Kidney (tissue), 13 donors: ENCODE measurements at regions not wholly inside any gene's neighbourhood (a gene's known extent, or its start where the extent isn't known, plus 50 kb on each side); places are given as distances from the start of the nearest gene placed in this dataset.
A peak's percentile ranks its signal among the peaks of the same experiment; 100 is the strongest.

Source experiments
- DNase-seq, 5 donors: peaks; one replicate each; pipeline ENCODE4 v3.0.0-alpha.2; 2013 to 2020
- FAIRE-seq: peaks from 2 replicates; lab custom pipeline; 2012; peaks lifted over from hg19 to GRCh38; lab: Jason Lieb, UNC
- H3K27ac ChIP-seq, 2 donors: one replicate each; pipeline ENCODE4 v1.7.0; 2013; ENCODE audit warnings: low read depth in 2 of 2, low read length in 2 of 2, inconsistent platforms in 1 of 2
- H3K27me3 ChIP-seq: one replicate; pipeline ENCODE4 v1.7.1; 2013; ENCODE audit warnings: low read length, inconsistent platforms; ENCODE audit not compliant: control insufficient read depth, insufficient read depth
- H3K36me3 ChIP-seq, 3 donors: one replicate each; pipeline versions ENCODE4 v1.7.0 to v1.7.1; 2013; ENCODE audit warnings: low read length in 3 of 3, control low read depth in 1 of 3, inconsistent platforms in 1 of 3; ENCODE audit not compliant: insufficient read depth in 3 of 3, control insufficient read depth in 2 of 3
- H3K4me1 ChIP-seq, 3 donors: one replicate each; pipeline versions ENCODE4 v1.7.0 to v1.7.1; 2013; ENCODE audit warnings: low read length in 3 of 3, inconsistent platforms in 1 of 3, low read depth in 1 of 3; ENCODE audit not compliant: control insufficient read depth in 2 of 3, insufficient read depth in 2 of 3
- H3K4me3 ChIP-seq, 3 donors: one replicate each; pipeline versions ENCODE4 v1.7.0 to v1.8.1; 2013; ENCODE audit warnings: low read length in 3 of 3, control low read depth in 1 of 3, inconsistent platforms in 1 of 3
- H3K9ac ChIP-seq, 3 donors: one replicate each; pipeline versions ENCODE4 v1.7.0 to v1.7.1; 2013; ENCODE audit warnings: low read length in 3 of 3, control low read depth in 1 of 3, inconsistent platforms in 1 of 3
- H3K9me3 ChIP-seq, 3 donors: one replicate each; pipeline versions ENCODE4 v1.7.0 to v1.7.1; 2013; ENCODE audit warnings: low read length in 3 of 3, control low read depth in 1 of 3, inconsistent platforms in 1 of 3; ENCODE audit not compliant: control insufficient read depth in 2 of 3, insufficient read depth in 1 of 3
- CTCF ChIP-seq: IDR thresholded peaks from 3 replicates; pipeline ENCODE4 v1.5.1; 2012; ENCODE audit warnings: mild to moderate bottlenecking, moderate library complexity, borderline replicate concordance; ENCODE audit not compliant: insufficient read depth; ENCODE audit errors: extremely low read depth
- intact Hi-C: fragments of 100-400 bp; cut with DNase I; formaldehyde crosslinking; loops from one replicate; pipeline ENCODE4 v1.11.1; 2022
- donor health status: control.
- donor health status: control.
- donor health status: control.
- donor health status: control.
- donor health status: control.
- donor health status: DM: yes; HTN: yes; CAD: no.
- donor health status: Normal renal cell carcinoma (clear cell type).

- no peak overlapping the region for H3K4me3 ChIP-seq
- DNase-seq (no peak), FAIRE-seq (no peak)
- TF ChIP-seq CTCF = no peak
- H3K4me1 ChIP-seq = no peaks in the 10 kb centered on the region
- no peak overlapping the region for H3K27ac ChIP-seq
- H3K27me3 ChIP-seq = no peaks in the 10 kb centered on the region
- H3K36me3 ChIP-seq = no peaks in the 10 kb centered on the region
- intact Hi-C loops = no loop called here
- no peaks in the 10 kb centered on the region for H3K9me3 ChIP-seq
- H3K9ac ChIP-seq = no peak overlapping the region
These were observed 517.3 kb upstream of the RORB start for GRCh38 chr9:73979894-73980264.

DNA sequence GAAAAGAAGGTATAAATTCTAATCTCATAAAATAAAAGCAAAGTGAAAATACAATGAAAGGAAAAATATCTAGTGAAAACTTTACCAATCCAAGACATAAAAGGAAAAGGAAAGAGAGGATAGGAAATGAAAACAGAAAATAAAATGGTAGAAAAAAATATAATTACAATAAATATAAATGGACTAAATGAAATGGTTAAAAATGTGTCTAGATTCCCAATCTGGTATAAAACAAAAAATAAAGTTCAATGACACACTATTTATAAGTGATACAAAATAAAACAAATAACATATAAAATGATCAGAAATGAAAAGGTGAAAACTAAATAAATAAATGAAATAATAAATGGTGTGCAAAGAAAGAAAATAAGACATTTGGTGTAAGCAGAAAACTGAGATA, 516.4 kb upstream of the RORB start:
- TF ChIP-seq CTCF = no peak

DNA sequence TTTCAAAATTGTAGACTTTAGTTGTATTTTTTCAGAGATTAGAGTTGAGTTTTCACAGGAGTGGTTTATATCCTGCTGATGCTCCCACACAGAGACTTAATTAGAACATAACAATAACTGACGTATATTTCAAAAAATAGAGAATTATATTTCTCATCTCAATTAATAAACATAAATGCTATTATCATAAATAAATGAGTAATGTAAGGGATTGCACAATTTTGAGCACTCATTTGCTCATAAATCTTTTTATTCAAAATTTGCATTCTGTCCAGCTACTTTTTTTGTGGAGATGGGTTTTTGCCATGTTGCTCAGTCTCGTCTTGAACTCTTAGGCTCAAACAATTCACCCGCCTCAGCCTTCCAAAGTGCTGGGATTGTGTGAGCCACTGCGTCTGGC, 515.7 kb upstream of the RORB start:
- FAIRE-seq = no peak
- no peak for DNase-seq
- Histone ChIP-seq H3K27me3 (no peaks in the 10 kb centered on the region), H3K4me3 (no peak overlapping the region), H3K4me1 (no peaks in the 10 kb centered on the region), H3K9ac (no peak overlapping the region), H3K36me3 (no peaks in the 10 kb centered on the region), H3K27ac (no peak overlapping the region), H3K9me3 (no peaks in the 10 kb centered on the region)
- TF ChIP-seq CTCF = no peak
- intact Hi-C loops = no loop called here

More for the DNA sequence above, 516.4 kb upstream of the RORB start:
- no peaks in the 10 kb centered on the region for H3K27me3 ChIP-seq
- no peak overlapping the region for H3K4me3 ChIP-seq
- no peaks in the 10 kb centered on the region for H3K9me3 ChIP-seq
- H3K4me1 ChIP-seq = no peaks in the 10 kb centered on the region
- H3K9ac ChIP-seq = no peak overlapping the region
- DNase-seq (no peak), FAIRE-seq (peak; percentile 92)
- no peak overlapping the region for H3K27ac ChIP-seq
- intact Hi-C loops = no loop called here
- no peaks in the 10 kb centered on the region for H3K36me3 ChIP-seq

DNA sequence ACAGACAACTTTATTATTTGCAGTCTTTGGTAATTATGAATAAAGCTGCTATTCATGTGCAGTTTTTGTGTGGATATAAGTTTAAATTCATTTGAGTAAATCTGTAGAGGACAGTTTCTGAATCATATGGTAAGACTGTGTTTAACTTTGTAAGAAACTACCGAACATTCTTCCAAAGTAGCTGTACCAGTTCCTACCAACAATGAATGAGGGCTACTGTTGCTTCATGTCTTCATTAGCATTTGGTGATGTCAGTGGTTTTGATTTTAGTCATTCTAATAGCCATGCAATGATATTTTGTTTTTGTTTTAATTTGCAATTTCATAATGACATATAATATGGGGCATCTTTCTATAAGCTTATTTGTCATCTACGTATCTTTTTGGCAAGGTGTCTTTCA, 501.3 kb upstream of the RORB start:
- Histone ChIP-seq H3K9ac (no peak overlapping the region), H3K27me3 (no peaks in the 10 kb centered on the region), H3K9me3 (no peaks in the 10 kb centered on the region), H3K4me3 (no peak overlapping the region), H3K4me1 (no peaks in the 10 kb centered on the region), H3K36me3 (no peaks in the 10 kb centered on the region), H3K27ac (no peak overlapping the region)
- no peak for FAIRE-seq
- intact Hi-C loops = no loop called here
- no peak for DNase-seq
- TF ChIP-seq CTCF = no peak
